Stimulated activated naive CD4-positive, alpha-beta T cell treated with Interleukin-2 at 50 U/mL for 16 hours (primary cell): ENCODE measurements at regions not wholly inside any gene's neighbourhood (a gene's known extent, or its start where the extent isn't known, plus 50 kb on each side); places are given as distances from the start of the nearest gene placed in this dataset.

Source experiments
- DNase-seq: peaks from one replicate; lab custom pipeline; 2025; lab: John Stamatoyannopoulos, UW

GRCh38 chr5:87872986-87873385 lies 395.7 kb downstream of the TMEM161B start:
- no peak for DNase-seq

- no peak for DNase-seq
Observed at GRCh38 chr5:87868792-87869191, 399.9 kb downstream of the TMEM161B start.

- DNase-seq, result no peak
Observed at GRCh38 chr5:87867281-87867680, 401.4 kb downstream of the TMEM161B start.

- no peak for DNase-seq
Observed at GRCh38 chr5:87853541-87853940, 415.1 kb downstream of the TMEM161B start.

DNA sequence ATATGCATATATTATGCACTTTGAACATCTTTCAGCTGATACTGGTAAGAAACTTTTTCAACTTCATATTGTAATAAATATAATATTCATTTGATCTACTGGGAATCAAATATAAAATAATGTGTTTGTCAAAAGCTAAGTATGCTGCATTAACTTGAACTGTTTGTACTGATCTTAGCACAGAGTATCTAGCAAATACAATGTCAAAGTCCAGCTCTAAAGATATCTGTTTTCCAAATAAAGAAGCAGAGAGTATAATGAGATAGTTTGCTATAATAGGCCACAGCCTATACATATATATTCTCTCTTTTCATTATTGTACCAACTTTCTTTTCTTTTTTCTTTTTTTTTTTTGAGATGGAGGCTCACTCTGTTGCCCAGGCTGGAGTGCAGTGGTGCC lies 417.0 kb downstream of the TMEM161B start:
- DNase-seq, result no peak

GRCh38 chr5:87850843-87851242 lies 417.8 kb downstream of the TMEM161B start:
- DNase-seq, result no peak

DNA sequence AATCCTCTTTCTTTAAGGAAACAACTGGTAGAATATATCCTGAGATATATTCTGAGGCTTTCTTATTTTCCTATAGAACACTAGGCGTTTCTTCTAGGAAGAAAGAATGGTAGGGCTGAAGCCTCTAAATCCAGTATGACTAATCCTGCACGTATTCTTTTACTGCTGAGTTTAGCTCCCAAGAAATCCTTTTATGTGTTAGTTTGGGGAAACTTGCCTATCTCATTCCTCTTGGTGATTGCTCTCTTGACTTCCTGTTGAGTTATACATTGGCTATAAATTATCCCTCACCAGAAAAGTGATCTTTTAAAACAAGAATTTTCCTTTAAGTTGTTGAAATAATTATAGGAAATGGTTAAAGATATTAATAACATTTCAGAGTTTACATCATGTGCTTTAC lies 422.9 kb downstream of the TMEM161B start:
- no peak for DNase-seq

- no peak for DNase-seq
Observed at GRCh38 chr5:87844866-87845265, 423.8 kb downstream of the TMEM161B start.

DNA sequence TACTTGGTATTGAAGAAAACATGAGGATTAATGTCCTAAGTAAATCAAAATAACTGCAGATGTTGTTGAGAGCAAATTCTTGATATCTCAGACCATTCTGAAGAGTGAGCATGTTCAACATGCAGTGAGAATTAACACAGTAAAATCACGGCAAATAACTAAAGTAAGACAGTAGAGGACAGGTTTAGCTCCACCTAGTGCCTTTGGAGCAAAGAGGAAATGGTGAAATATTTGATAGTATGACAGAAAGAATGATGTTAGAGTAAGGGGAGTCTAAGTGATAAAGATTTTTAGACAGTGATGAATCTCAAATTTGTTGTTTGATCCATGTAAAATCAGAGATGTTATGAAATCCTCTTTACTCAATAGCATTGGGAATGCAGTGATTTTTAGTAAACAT lies 424.2 kb downstream of the TMEM161B start:
- DNase-seq, result no peak

- DNase-seq, result no peak
Observed at GRCh38 chr5:87836696-87837095, 424.0 kb upstream of the CCNH start.

DNA sequence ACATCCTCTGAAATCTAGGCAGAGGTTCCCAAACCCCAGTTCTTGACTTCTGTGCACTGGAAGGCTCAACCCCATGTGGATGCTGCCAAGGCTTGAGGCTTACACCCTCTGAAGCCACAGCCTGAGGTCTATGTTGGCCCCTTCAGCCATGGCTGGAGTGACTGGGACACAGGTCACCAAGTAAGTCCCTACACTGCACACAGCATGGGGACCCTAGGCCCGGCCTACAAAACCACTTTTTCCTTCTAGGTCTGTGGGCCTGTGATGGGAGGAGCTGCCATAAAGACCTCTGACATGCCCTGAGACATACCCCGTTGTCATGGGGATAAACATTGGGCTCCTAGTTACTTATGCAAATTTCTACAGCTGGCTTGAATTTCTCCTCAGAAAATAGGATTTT lies 418.8 kb upstream of the CCNH start:
- no peak for DNase-seq

DNA sequence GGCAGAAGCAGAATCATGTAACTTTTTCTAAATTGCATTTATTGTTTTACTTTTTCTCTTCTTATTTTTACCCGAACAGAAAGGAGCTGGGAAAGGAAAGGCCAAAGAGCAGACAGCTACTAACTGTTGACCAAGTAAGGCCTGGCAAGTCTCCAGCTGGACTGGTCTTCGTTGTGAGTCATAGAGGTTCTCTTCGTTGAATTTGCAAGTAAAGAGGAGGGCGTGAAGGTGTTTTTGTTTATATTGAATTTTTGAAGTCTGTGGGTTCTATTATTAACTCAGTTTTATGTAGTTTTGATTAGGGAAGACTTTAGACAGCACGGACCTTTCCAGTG lies 416.5 kb upstream of the CCNH start:
- no peak for DNase-seq

DNA sequence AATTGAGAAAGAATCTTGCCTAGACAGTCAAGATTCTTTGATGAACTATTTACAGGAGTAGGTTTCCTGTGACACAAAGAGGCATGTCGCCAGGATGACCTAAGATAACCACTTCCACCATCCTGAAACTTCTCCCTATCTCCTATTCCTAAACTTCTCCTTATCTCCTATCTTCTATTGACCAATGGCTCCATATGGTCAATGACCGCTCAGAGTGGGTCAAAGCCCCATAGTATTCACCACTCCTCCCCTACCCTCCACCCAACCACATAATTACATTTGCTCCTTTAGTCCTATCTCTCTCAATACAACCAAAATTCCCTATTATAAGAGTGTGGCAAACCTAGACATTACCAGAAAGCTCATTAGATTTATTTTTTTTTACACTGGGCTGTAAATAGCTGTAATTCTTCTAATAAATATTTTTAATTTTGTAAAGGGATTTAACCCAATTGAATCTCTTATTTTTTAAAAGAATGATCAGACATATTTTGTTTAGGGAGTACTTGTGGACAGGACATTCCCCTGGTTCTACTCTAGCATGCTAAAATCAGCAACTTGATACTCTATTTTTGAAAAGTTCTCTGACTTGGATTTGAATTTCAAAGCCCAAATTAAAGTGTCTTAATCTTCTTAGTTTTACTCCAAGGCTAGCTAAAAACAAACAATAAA lies 416.0 kb upstream of the CCNH start:
- no peak for DNase-seq

DNA sequence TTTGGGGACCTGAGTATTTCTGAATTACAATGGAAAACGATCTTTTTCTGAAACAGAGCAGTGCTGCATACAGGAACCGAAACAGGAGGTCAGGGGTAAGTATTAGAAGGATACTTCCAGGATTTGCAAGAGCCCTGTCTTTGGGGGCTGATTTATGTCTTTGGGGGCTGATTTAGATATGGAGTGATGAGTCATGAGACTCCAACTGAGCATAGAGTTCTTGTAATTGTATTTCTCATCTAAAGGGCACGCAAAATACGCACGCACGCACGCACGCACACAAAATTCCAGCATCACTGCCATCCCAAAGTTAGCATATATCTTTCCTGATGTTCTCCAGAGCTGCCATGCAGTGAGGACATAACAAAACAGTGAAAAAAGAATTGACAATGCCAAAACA lies 414.8 kb upstream of the CCNH start:
- DNase-seq, result no peak

GRCh38 chr5:87826507-87826906 lies 413.8 kb upstream of the CCNH start:
- no peak for DNase-seq

DNA sequence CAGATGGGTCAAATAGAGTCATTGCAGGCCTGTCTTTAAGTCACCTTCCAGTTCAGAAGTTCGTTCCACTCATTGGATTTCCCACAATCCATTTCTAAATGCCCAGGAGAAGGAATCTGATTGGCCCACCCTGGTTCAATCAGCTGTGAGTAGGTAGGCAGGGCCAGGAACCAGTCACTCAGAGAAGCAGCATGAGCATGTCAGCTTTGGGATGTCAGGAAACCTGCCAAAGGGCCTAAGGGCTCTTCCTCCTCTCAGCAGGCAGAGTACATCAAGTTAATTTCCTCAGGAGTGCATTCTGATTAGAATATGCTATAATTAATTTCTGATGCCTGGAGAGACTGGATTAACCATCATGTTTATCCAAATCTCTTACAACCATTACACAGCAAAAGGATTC lies 412.9 kb upstream of the CCNH start:
- no peak for DNase-seq

DNA sequence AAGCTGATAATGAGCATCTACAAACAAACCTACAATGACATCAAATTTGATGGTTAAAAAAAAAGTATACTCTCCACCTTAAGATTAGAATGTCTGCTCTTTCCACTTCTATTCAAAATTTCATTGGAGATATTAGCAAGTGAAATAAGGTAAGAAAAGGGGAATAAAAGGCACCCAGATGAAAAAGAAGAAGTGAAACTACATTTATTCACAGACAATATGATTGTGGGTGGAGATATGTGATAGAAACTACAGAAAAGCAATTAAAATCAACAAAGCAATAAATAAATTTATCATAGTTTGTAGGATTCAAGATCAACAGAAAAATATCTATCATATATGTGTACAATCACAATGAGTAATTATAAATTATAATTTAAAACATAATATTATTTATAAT lies 395.1 kb upstream of the CCNH start:
- DNase-seq, result no peak

GRCh38 chr5:87803352-87803751 lies 390.6 kb upstream of the CCNH start:
- DNase-seq, result no peak

DNA sequence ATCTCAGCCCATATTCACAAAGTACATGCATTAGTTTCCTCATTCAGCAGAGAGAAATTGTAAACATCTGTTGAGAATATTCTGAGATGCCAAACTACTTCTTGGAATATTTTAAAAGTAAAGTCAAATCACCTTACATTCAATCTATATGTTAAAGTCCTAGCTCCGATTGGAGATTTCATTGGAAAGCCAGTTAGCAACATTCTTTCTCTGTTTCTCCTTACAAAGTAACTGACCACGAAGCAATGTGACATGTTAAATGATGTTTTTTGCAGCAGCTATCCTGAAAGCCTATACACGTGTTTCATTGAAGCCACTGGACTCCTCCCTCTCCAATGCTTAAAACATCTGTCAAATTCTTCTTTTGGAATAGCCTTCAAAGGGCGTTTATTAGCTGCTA lies 379.1 kb upstream of the CCNH start:
- DNase-seq, result no peak

GRCh38 chr5:87788416-87788815 lies 375.7 kb upstream of the CCNH start:
- no peak for DNase-seq

GRCh38 chr5:87787625-87788256 lies 375.0 kb upstream of the CCNH start:
- no peak for DNase-seq

GRCh38 chr5:87787086-87787485 lies 374.4 kb upstream of the CCNH start:
- DNase-seq, result no peak

DNA sequence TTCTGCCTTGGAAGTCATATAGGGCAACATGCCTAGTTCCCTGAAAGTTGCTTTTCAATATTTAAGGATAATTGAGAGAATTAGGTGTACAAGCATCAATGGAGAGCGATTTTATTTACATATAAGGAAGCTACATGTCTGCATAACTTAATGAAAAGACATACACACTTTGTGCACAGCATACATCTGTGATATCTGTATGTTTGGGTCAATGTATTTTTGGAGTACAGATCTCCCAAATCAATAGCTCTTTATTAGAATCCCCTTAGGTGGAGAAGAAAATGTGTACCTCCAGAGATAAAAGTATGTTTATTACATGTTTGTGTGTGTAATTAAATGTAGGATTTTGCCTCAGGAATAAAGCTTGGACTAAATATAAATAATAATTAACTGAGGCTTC lies 373.7 kb upstream of the CCNH start:
- no peak for DNase-seq
